GM12878 (cell line): ENCODE measurements at regions not wholly inside any gene's neighbourhood (a gene's known extent, or its start where the extent isn't known, plus 50 kb on each side); places are given as distances from the start of the nearest gene placed in this dataset.

Experiments
- ATAC-seq: fragments of 200-7000 bp; cut with Tn5 transposase; 3 replicates; pipeline ENCODE4 v1.9.1; 2020; ENCODE audit warnings: mild to moderate bottlenecking, moderate library complexity
- BruUV-seq: library from RNA; stranded (reverse); fragments of 400-500 nt; replicated peaks from 2 replicates; lab custom pipeline; 2021; lab: Mats Ljungman, UMichigan
- CTCF ChIA-PET: fragments of 300-600 bp; sonication (Branson Sonifier 250); formaldehyde crosslinking; extraction: SDS; loops from one replicate; lab custom pipeline; 2021; ENCODE audit warnings: inconsistent platforms; lab: Yijun Ruan, JAX
- POLR2A ChIA-PET: fragments of 350-600 bp; formaldehyde crosslinking; extraction: SDS; loops from one replicate; lab custom pipeline; 2021; ENCODE audit warnings: inconsistent platforms; lab: Charles Lee
- RAD21 ChIA-PET: fragments of 300-600 bp; sonication (Branson Sonifier 250); formaldehyde crosslinking; loops from one replicate; lab custom pipeline; 2023; ENCODE audit warnings: antibody characterized with exemption; ENCODE audit not compliant: unreplicated experiment; lab: Charles Lee
- SMC1A ChIA-PET: fragments of 300-600 bp; sonication (Branson Sonifier 250); formaldehyde crosslinking; loops from one replicate; lab custom pipeline; 2023; ENCODE audit not compliant: unreplicated experiment, uncharacterized antibody; lab: Charles Lee
- DNase-seq: peaks from one replicate; pipeline ENCODE4 v3.0.0-alpha.2; 2011; ENCODE audit warnings: low read depth, low spot score
- FAIRE-seq: peaks from 3 replicates; lab custom pipeline; 2011; peaks lifted over from hg19 to GRCh38; lab: Jason Lieb, UNC
- H2AFZ ChIP-seq: 2 replicates; pipeline ENCODE4 v1.6.0; 2011; ENCODE audit warnings: low read depth, low read length, control low read depth; ENCODE audit not compliant: control insufficient read depth
- H3K27ac ChIP-seq: 2 replicates; pipeline ENCODE4 v1.5.1; 2011; ENCODE audit warnings: control low read depth; ENCODE audit not compliant: control insufficient read depth, insufficient read depth
- H3K27me3 ChIP-seq, 2 experiments: replicated peaks in 1 of 2; 2 replicates each; pipeline versions ENCODE4 v1.6.0 to v1.6.1; 2011; ENCODE audit warnings: low read length in 1 of 2; ENCODE audit not compliant: control insufficient read depth in 2 of 2, insufficient read depth in 2 of 2
- H3K36me3 ChIP-seq, 2 experiments: 2 replicates each; pipeline ENCODE4 v1.5.1; 2011; ENCODE audit warnings: low read length in 1 of 2; ENCODE audit not compliant: control insufficient read depth in 2 of 2, insufficient read depth in 2 of 2
- H3K4me1 ChIP-seq: 2 replicates; pipeline ENCODE4 v1.6.1; 2011; ENCODE audit warnings: mild to moderate bottlenecking, low read length, moderate library complexity, mixed read lengths; ENCODE audit not compliant: control insufficient read depth, insufficient read depth
- H3K4me2 ChIP-seq: 2 replicates; pipeline ENCODE4 v1.6.0; 2011; ENCODE audit warnings: control low read depth; ENCODE audit not compliant: control insufficient read depth, insufficient read depth
- H3K4me3 ChIP-seq: fragments of 200-600 bp; sonication (generic); 2 replicates; pipeline ENCODE4 v1.5.1; 2016
- H3K79me2 ChIP-seq: 2 replicates; pipeline ENCODE4 v1.6.0; 2011; ENCODE audit warnings: low read length; ENCODE audit not compliant: control insufficient read depth, insufficient read depth
- H3K9ac ChIP-seq: 2 replicates; pipeline ENCODE4 v1.8.0; 2011; ENCODE audit warnings: low read length, control low read depth, mixed read lengths; ENCODE audit not compliant: control insufficient read depth, insufficient read depth
- H3K9me3 ChIP-seq: replicated peaks from 3 replicates; pipeline ENCODE4 v1.5.1; 2011; ENCODE audit warnings: mild to moderate bottlenecking, low read length; ENCODE audit not compliant: control insufficient read depth, insufficient read depth
- H4K20me1 ChIP-seq: 2 replicates; pipeline ENCODE4 v1.6.0; 2011; ENCODE audit not compliant: control insufficient read depth, insufficient read depth
- EP300 ChIP-seq, 2 experiments: fragments of 150-350 bp in 1 of 2; IDR thresholded peaks; 2 replicates each; pipeline ENCODE4 v1.6.1; 2011 to 2012; ENCODE audit warnings: low read depth in 2 of 2, low read length in 2 of 2, borderline replicate concordance in 1 of 2, improper control_type of control experiment in 1 of 2, inconsistent platforms in 1 of 2; ENCODE audit not compliant: control insufficient read depth in 1 of 2
- GABPA ChIP-seq: IDR thresholded peaks from 2 replicates; pipeline ENCODE4 v1.6.1; 2014; ENCODE audit warnings: antibody characterized with exemption, low read depth, mild to moderate bottlenecking, inconsistent platforms
- NR2C2 ChIP-seq: IDR thresholded peaks from 2 replicates; pipeline ENCODE4 v1.6.1; 2011; ENCODE audit warnings: borderline replicate concordance, low read depth; ENCODE audit not compliant: control insufficient read depth, insufficient read length
- POU2F2 ChIP-seq: IDR thresholded peaks from 3 replicates; pipeline ENCODE4 v1.6.1; 2011; ENCODE audit warnings: low read depth, mild to moderate bottlenecking, low read length, borderline replicate concordance
- WGBS: methylation state at CpG from one replicate; pipeline ENCODE4 v1.1.6; 2016; ENCODE audit warnings: low lambda C conversion rate; ENCODE audit not compliant: insufficient replicate concordance, insufficient coverage; ENCODE audit errors: missing lambda C conversion rate; 5-methylcytosine and 5-hydroxymethylcytosine counted together
- in situ Hi-C: fragments of 300-500 bp; cut with MboI; formaldehyde crosslinking; loops from 9 replicates; pipeline ENCODE4 v1.14.3; 2018; ENCODE audit warnings: mixed read lengths
- intact Hi-C: fragments of 100-400 bp; cut with micrococcal nuclease; formaldehyde crosslinking; loops from one replicate; pipeline ENCODE4 v1.14.2; 2022; ENCODE audit not compliant: unreplicated experiment
- TF ChIP-seq, protein P1 (sequence below): IDR thresholded peaks from 2 replicates; pipeline ENCODE4 v1.6.1; 2012; ENCODE audit warnings: mild to moderate bottlenecking, low read depth, low read length
- TF ChIP-seq, protein P2 (sequence below): fragments of 450-650 bp; IDR thresholded peaks from 2 replicates; pipeline ENCODE4 v1.6.1; 2017; ENCODE audit warnings: borderline replicate concordance
- TF ChIP-seq, protein P3 (sequence below): fragments of 450-650 bp; IDR thresholded peaks from 2 replicates; pipeline ENCODE4 v1.6.1; 2017; ENCODE audit warnings: antibody characterized with exemption, mild to moderate bottlenecking, moderate library complexity
- TF ChIP-seq, protein P4 (sequence below): fragments of 450-650 bp; conservative IDR thresholded peaks from 2 replicates; pipeline ENCODE4 v1.6.1; 2017; ENCODE audit warnings: mild to moderate bottlenecking, moderate library complexity

DNA sequence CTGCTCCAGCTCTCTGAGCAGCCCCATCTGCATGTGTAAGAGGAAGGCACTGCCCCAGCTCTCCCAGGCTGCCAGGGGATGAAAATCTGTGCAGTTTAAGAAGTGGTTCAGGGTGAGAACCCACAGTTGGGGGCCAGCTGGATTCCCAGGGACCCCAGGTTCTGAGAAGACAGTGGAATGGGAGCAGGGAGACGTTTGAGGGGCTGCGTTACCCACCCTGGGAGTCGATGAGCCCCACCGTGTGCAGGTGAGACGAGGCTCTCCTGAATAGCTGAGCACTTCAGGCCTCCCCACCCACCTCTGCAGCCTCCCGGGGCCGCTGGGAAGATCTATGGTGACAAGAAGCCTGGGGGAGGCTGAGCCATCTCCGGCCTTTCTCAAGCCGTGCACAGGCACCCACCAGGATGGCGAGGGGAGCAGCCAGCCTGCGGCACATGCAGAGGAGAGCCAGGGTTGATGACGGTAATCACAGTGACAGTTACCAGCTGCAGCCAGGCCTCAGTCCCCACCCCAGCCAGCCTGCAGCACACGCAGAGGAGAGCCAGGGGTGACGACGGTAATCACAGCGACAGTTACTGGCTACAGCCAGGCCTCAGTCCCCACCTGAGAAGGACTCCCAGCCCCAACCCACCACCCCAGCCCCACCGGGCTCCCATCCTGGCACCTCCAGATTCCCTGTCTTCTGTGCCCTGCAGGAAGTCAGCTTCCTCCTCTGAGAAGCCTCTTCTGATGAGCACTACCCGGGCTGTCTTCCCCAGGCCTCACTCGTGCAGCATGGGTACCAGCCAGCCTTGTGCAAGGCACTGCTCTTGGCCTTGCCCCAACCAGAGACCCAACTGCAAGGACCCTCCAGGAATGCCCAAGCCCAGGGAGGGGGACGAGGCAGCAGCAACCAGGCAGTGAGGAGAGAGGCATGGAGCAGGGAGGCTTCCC lies 150.8 kb upstream of the PPP1R26 start:
- Histone ChIP-seq H4K20me1 (no peaks in the 10 kb centered on the region; the same call in 1 of the 2 replicates), H3K9me3 (no peaks in the 10 kb centered on the region), H3K4me1 (no peaks in the 10 kb centered on the region), H2AFZ (no peak overlapping the region), H3K4me3 (no peak overlapping the region), H3K27me3 (no peaks in the 10 kb centered on the region; a peak in 1 of 4 replicates), H3K9ac (no peak overlapping the region), H3K36me3 (no peaks in the 10 kb centered on the region), H3K79me2 (no peaks in the 10 kb centered on the region), H3K27ac (no peak overlapping the region), H3K4me2 (no peak overlapping the region)
- in situ Hi-C loops (no loop called here), intact Hi-C loops (no loop called here)
- FAIRE-seq (no peak), ATAC-seq (no peak), DNase-seq (no peak)
- ChIA-PET RAD21 (no interaction called here), SMC1A (interaction anchor here (1.2 kb wide), 1 partner anchor 11 kb away, joined by 3 read pairs; no protein-coding TSS in a partner anchor), POLR2A (no interaction called here), CTCF (no interaction called here)
- BruUV-seq, result no TSS peak
- 17% methylated on average over 20 of the region's 20 CpGs for WGBS
- TF ChIP-seq, protein P1, sequence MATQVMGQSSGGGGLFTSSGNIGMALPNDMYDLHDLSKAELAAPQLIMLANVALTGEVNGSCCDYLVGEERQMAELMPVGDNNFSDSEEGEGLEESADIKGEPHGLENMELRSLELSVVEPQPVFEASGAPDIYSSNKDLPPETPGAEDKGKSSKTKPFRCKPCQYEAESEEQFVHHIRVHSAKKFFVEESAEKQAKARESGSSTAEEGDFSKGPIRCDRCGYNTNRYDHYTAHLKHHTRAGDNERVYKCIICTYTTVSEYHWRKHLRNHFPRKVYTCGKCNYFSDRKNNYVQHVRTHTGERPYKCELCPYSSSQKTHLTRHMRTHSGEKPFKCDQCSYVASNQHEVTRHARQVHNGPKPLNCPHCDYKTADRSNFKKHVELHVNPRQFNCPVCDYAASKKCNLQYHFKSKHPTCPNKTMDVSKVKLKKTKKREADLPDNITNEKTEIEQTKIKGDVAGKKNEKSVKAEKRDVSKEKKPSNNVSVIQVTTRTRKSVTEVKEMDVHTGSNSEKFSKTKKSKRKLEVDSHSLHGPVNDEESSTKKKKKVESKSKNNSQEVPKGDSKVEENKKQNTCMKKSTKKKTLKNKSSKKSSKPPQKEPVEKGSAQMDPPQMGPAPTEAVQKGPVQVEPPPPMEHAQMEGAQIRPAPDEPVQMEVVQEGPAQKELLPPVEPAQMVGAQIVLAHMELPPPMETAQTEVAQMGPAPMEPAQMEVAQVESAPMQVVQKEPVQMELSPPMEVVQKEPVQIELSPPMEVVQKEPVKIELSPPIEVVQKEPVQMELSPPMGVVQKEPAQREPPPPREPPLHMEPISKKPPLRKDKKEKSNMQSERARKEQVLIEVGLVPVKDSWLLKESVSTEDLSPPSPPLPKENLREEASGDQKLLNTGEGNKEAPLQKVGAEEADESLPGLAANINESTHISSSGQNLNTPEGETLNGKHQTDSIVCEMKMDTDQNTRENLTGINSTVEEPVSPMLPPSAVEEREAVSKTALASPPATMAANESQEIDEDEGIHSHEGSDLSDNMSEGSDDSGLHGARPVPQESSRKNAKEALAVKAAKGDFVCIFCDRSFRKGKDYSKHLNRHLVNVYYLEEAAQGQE, result no peak
- TF ChIP-seq NR2C2 (no peak), POU2F2 (no peak), EP300 (IDR thresholded peaks at IDR 0.05; ENCODE audit: borderline replicate concordance in 1 of 2, control insufficient read depth in 1 of 2, low read depth in 2 of 2, low read length in 2 of 2) (no peak), GABPA (no peak)
- TF ChIP-seq, protein P2, sequence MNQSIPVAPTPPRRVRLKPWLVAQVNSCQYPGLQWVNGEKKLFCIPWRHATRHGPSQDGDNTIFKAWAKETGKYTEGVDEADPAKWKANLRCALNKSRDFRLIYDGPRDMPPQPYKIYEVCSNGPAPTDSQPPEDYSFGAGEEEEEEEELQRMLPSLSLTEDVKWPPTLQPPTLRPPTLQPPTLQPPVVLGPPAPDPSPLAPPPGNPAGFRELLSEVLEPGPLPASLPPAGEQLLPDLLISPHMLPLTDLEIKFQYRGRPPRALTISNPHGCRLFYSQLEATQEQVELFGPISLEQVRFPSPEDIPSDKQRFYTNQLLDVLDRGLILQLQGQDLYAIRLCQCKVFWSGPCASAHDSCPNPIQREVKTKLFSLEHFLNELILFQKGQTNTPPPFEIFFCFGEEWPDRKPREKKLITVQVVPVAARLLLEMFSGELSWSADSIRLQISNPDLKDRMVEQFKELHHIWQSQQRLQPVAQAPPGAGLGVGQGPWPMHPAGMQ, result no peak
- TF ChIP-seq, protein P3, sequence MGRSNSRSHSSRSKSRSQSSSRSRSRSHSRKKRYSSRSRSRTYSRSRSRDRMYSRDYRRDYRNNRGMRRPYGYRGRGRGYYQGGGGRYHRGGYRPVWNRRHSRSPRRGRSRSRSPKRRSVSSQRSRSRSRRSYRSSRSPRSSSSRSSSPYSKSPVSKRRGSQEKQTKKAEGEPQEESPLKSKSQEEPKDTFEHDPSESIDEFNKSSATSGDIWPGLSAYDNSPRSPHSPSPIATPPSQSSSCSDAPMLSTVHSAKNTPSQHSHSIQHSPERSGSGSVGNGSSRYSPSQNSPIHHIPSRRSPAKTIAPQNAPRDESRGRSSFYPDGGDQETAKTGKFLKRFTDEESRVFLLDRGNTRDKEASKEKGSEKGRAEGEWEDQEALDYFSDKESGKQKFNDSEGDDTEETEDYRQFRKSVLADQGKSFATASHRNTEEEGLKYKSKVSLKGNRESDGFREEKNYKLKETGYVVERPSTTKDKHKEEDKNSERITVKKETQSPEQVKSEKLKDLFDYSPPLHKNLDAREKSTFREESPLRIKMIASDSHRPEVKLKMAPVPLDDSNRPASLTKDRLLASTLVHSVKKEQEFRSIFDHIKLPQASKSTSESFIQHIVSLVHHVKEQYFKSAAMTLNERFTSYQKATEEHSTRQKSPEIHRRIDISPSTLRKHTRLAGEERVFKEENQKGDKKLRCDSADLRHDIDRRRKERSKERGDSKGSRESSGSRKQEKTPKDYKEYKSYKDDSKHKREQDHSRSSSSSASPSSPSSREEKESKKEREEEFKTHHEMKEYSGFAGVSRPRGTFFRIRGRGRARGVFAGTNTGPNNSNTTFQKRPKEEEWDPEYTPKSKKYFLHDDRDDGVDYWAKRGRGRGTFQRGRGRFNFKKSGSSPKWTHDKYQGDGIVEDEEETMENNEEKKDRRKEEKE, result no peak
- TF ChIP-seq, protein P4, sequence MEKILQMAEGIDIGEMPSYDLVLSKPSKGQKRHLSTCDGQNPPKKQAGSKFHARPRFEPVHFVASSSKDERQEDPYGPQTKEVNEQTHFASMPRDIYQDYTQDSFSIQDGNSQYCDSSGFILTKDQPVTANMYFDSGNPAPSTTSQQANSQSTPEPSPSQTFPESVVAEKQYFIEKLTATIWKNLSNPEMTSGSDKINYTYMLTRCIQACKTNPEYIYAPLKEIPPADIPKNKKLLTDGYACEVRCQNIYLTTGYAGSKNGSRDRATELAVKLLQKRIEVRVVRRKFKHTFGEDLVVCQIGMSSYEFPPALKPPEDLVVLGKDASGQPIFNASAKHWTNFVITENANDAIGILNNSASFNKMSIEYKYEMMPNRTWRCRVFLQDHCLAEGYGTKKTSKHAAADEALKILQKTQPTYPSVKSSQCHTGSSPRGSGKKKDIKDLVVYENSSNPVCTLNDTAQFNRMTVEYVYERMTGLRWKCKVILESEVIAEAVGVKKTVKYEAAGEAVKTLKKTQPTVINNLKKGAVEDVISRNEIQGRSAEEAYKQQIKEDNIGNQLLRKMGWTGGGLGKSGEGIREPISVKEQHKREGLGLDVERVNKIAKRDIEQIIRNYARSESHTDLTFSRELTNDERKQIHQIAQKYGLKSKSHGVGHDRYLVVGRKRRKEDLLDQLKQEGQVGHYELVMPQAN, result no peak
